Activated B cell treated with CpG ODN at 0.5 μM for 24 hours (primary cell): ENCODE measurements at regions not wholly inside any gene's neighbourhood (a gene's known extent, or its start where the extent isn't known, plus 50 kb on each side); places are given as distances from the start of the nearest gene placed in this dataset.

Source experiments
- ATAC-seq: fragments of 200-7000 bp; cut with Tn5 transposase; one replicate; pipeline ENCODE4 v1.10.0; 2021; ENCODE audit warnings: low read depth, mild to moderate bottlenecking, moderate library complexity
- CTCF ChIA-PET: fragments of 350-600 bp; sonication (Branson Sonifier 250); formaldehyde crosslinking; loops from one replicate; lab custom pipeline; 2021; ENCODE audit warnings: antibody characterized with exemption; lab: Charles Lee
- POLR2A ChIA-PET: fragments of 350-600 bp; sonication (Branson Sonifier 250); formaldehyde crosslinking; loops from one replicate; lab custom pipeline; 2021; ENCODE audit warnings: antibody characterized with exemption; lab: Charles Lee
- DNase-seq: peaks from one replicate; pipeline ENCODE4 v3.0.0; 2022
- H3K27ac Mint-ChIP-seq: one replicate; pipeline ENCODE4 v1.8.0; 2020; ENCODE audit warnings: mixed read lengths
- H3K27me3 Mint-ChIP-seq: one replicate; pipeline ENCODE4 v1.8.0; 2021; ENCODE audit warnings: mixed read lengths
- H3K36me3 Mint-ChIP-seq: one replicate; pipeline ENCODE4 v1.8.0; 2021; ENCODE audit warnings: low read depth, mixed read lengths
- H3K4me1 Mint-ChIP-seq: one replicate; pipeline ENCODE4 v1.8.0; 2021; ENCODE audit warnings: mixed read lengths
- H3K4me3 Mint-ChIP-seq: one replicate; pipeline ENCODE4 v1.8.0; 2020; ENCODE audit warnings: mild to moderate bottlenecking, mixed read lengths
- H3K9me3 Mint-ChIP-seq: one replicate; pipeline ENCODE4 v1.8.0; 2020; ENCODE audit warnings: mixed read lengths
- CTCF ChIP-seq: fragments of 200-600 bp; IDR thresholded peaks from one replicate; pipeline ENCODE4 v1.8.0; 2022; ENCODE audit warnings: antibody characterized with exemption, mild to moderate bottlenecking
- intact Hi-C: fragments of 100-400 bp; cut with micrococcal nuclease; formaldehyde crosslinking; loops from one replicate; pipeline ENCODE4 v1.15.1; 2024

- TF ChIP-seq CTCF: no peak
- ATAC-seq: no peak
- Mint-ChIP-seq H3K27ac (no peak overlapping the region), H3K27me3 (no peaks in the 10 kb centered on the region), H3K9me3 (peaks cover 13% of the 10 kb centered on the region), H3K4me3 (no peak overlapping the region), H3K36me3 (no peaks in the 10 kb centered on the region), H3K4me1 (peaks cover 16% of the 10 kb centered on the region)
- DNase-seq: no peak
- CTCF ChIA-PET: no interaction called here
- POLR2A ChIA-PET: no interaction called here
- intact Hi-C loops: no loop called here
These were observed 362.9 kb downstream of the PCNX1 start for GRCh38 chr14:71270111-71270510.

- TF ChIP-seq CTCF: no peak
- no peaks in the 10 kb centered on the region for H3K27me3 Mint-ChIP-seq
- no peak overlapping the region for H3K4me3 Mint-ChIP-seq
- peaks cover 16% of the 10 kb centered on the region for H3K4me1 Mint-ChIP-seq
- intact Hi-C loops: no loop called here
- no peaks in the 10 kb centered on the region for H3K36me3 Mint-ChIP-seq
- H3K9me3 Mint-ChIP-seq: peaks cover 14% of the 10 kb centered on the region
- ChIA-PET CTCF (no interaction called here), POLR2A (no interaction called here)
- no peak overlapping the region for H3K27ac Mint-ChIP-seq
- no peak for DNase-seq
- no peak for ATAC-seq
These were observed 364.1 kb downstream of the PCNX1 start for GRCh38 chr14:71271166-71271945.

- H3K9me3 Mint-ChIP-seq: peaks cover 14% of the 10 kb centered on the region
- ATAC-seq: no peak
- TF ChIP-seq CTCF: no peak
- CTCF ChIA-PET: no interaction called here
- intact Hi-C loops: no loop called here
- H3K27me3 Mint-ChIP-seq: no peaks in the 10 kb centered on the region
- peaks cover 7% of the 10 kb centered on the region for H3K4me1 Mint-ChIP-seq
- no peak for DNase-seq
- no peaks in the 10 kb centered on the region for H3K36me3 Mint-ChIP-seq
- POLR2A ChIA-PET: no interaction called here
- H3K4me3 Mint-ChIP-seq: no peak overlapping the region
- H3K27ac Mint-ChIP-seq: no peak overlapping the region
These were observed 366.1 kb downstream of the PCNX1 start for GRCh38 chr14:71273366-71273765.

GRCh38 chr14:71284048-71284447 lies 376.8 kb downstream of the PCNX1 start:
- TF ChIP-seq CTCF: no peak
- no peak for ATAC-seq
- peaks cover 3% of the 10 kb centered on the region for H3K9me3 Mint-ChIP-seq
- DNase-seq: no peak
- H3K36me3 Mint-ChIP-seq: no peaks in the 10 kb centered on the region
- no peak overlapping the region for H3K27ac Mint-ChIP-seq
- CTCF ChIA-PET: no interaction called here
- POLR2A ChIA-PET: no interaction called here
- no peak overlapping the region for H3K4me3 Mint-ChIP-seq
- H3K4me1 Mint-ChIP-seq: peaks cover 2% of the 10 kb centered on the region
- peaks cover 3% of the 10 kb centered on the region for H3K27me3 Mint-ChIP-seq
- intact Hi-C loops: no loop called here

GRCh38 chr14:71286126-71286525 lies 378.9 kb downstream of the PCNX1 start:
- ChIA-PET POLR2A (interaction anchor here (0.6 kb wide), 1 partner anchor 436 kb away, joined by 3 read pairs; no protein-coding TSS in a partner anchor), CTCF (no interaction called here)
- no peak for ATAC-seq
- Mint-ChIP-seq H3K27me3 (peaks cover 3% of the 10 kb centered on the region), H3K27ac (no peak overlapping the region), H3K4me1 (peaks cover 15% of the 10 kb centered on the region), H3K9me3 (peaks cover 3% of the 10 kb centered on the region), H3K4me3 (no peak overlapping the region), H3K36me3 (no peaks in the 10 kb centered on the region)
- intact Hi-C loops: no loop called here
- no peak for DNase-seq
- no peak for TF ChIP-seq CTCF
